ENCODE measurements at regions not wholly inside any gene's neighbourhood (a gene's known extent, or its start where the extent isn't known, plus 50 kb on each side); places are given as distances from the start of the nearest gene placed in this dataset.

DNA sequence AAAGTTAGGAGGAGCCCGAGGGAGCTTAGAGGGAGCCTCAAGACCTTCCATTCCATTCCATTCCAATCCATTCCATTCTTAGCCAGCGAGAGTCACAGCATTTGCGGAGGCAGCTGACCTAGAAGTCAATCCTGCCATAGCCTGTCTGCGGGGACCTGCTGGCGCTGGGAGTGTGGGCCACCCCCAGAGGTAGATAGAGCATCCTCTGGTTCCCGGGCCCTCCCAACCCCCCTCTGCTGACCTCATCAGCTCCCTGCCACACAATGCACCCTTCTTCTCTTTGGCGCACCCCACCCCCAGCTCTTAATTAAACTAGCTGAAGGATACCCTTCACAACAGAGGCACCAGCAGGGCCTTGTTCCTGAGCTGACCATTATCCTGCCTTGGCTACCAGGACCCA, 152.5 kb upstream of the ZMIZ1 start:
- TF ChIP-seq, protein P1, sequence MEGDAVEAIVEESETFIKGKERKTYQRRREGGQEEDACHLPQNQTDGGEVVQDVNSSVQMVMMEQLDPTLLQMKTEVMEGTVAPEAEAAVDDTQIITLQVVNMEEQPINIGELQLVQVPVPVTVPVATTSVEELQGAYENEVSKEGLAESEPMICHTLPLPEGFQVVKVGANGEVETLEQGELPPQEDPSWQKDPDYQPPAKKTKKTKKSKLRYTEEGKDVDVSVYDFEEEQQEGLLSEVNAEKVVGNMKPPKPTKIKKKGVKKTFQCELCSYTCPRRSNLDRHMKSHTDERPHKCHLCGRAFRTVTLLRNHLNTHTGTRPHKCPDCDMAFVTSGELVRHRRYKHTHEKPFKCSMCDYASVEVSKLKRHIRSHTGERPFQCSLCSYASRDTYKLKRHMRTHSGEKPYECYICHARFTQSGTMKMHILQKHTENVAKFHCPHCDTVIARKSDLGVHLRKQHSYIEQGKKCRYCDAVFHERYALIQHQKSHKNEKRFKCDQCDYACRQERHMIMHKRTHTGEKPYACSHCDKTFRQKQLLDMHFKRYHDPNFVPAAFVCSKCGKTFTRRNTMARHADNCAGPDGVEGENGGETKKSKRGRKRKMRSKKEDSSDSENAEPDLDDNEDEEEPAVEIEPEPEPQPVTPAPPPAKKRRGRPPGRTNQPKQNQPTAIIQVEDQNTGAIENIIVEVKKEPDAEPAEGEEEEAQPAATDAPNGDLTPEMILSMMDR (IDR thresholded peaks at IDR 0.05) = no peak
- TF ChIP-seq POLR2A (IDR thresholded peaks at IDR 0.05) (no peak), EP300 (IDR thresholded peaks at IDR 0.05) (no peak)
